ENCODE measurements at regions not wholly inside any gene's neighbourhood (a gene's known extent, or its start where the extent isn't known, plus 50 kb on each side); places are given as distances from the start of the nearest gene placed in this dataset.

DNA sequence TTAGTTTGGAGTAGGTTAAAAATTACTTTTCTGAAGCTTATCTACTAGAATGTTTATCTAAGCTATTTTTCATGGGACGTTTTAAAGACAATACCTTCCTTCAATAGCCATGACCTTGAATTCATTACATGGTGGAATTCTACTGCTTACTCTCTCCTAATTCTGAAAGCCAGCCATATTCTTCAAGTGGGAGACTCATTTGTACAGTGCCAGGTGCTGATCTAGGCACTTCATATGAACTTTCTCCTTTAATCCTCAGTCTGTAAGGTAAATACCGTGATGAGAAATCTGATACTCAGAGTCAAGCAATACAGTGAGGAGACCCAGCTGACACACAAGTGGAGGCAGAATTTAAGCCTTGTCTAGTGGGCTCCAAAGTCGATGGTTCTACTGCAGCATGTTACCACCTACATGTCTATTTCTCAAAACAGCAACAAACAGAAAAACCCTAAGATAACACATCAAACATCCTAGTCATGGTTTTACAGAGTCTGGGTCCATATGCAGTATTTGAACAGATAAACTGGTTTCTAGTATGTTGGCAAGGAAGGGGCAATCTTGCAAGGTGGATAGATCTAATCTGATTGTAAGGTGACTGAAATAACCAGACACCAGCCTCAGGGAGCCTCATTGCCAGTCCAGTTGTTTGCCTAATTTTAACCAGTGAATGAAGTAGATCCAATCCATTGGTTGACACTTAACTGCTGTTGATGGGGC, 243.7 kb downstream of the PIK3R1 start:
- in situ Hi-C loops (cut with MboI) = no loop called here
- TF ChIP-seq MAZ (CRISPR knock-in tag; conservative IDR thresholded peaks at IDR 0.05 in 1 of 2, IDR thresholded peaks at IDR 0.05 in 1 of 2) = no peak
- TF ChIP-seq, protein P1, sequence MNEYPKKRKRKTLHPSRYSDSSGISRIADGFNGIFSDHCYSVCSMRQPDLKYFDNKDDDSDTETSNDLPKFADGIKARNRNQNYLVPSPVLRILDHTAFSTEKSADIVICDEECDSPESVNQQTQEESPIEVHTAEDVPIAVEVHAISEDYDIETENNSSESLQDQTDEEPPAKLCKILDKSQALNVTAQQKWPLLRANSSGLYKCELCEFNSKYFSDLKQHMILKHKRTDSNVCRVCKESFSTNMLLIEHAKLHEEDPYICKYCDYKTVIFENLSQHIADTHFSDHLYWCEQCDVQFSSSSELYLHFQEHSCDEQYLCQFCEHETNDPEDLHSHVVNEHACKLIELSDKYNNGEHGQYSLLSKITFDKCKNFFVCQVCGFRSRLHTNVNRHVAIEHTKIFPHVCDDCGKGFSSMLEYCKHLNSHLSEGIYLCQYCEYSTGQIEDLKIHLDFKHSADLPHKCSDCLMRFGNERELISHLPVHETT (CRISPR knock-in tag; conservative IDR thresholded peaks at IDR 0.05 in 1 of 2, IDR thresholded peaks at IDR 0.05 in 1 of 2) = peak in 1 of 2 experiments; percentile 44; a peak in 1 of 4 replicates
- ChIA-PET POLR2A (no interaction called here), CTCF (ENCODE audit: low intra/inter-chr PET ratio) (interaction anchor here (1.2 to 1.8 kb wide), 3 partner anchors 173 to 504 kb away, joined by 3 to 9 read pairs (median 5); no protein-coding TSS in a partner anchor)
- no peaks in the 10 kb centered on the region for H3K27me3 ChIP-seq (ENCODE audit: control insufficient read depth in 2 of 2, insufficient read depth in 2 of 2, low read length in 2 of 2)
- H3K4me3 ChIP-seq = no peak overlapping the region
- H2AFZ ChIP-seq (ENCODE audit: low read depth, low read length) = peak overlapping the region; percentile 9
- H4K20me1 ChIP-seq (replicated peaks; ENCODE audit: control insufficient read depth, insufficient read depth, low read length) = no peaks in the 10 kb centered on the region
- H3K9me1 ChIP-seq (ENCODE audit: control insufficient read depth, insufficient read depth, low read length) = no peaks in the 10 kb centered on the region
- BruUV-seq (replicated peaks) = no TSS peak
- H3K4me2 ChIP-seq (ENCODE audit: insufficient read depth, low read length) = no peak overlapping the region
- H3K9me3 ChIP-seq (replicated peaks; ENCODE audit: control insufficient read depth, insufficient read depth, low read depth, low read length) = 0 out of 2 replicates have a peak, but pooled peaks cover 4% of the 10 kb centered on the region
- H3K27ac ChIP-seq (ENCODE audit: extremely low read depth, low read depth, low read length) = no peak overlapping the region
- ATAC-seq = no peak
- H3K4me1 ChIP-seq (replicated peaks in 1 of 2; ENCODE audit: control insufficient read depth in 2 of 2, insufficient read depth in 2 of 2, low read length in 2 of 2) = peaks cover 0 to 30% of the 10 kb centered on the region in 2 experiments; a peak in 3 of 5 replicates
- intact Hi-C loops (cut with micrococcal nuclease) = no loop called here
- H3K9ac ChIP-seq (ENCODE audit: insufficient read depth in 1 of 2, low read depth in 2 of 2, low read length in 2 of 2) = 0 out of 4 replicates have a peak overlapping the region, but pooled peaks of 1 of the 2 experiments have one; percentile 5
- H3K79me2 ChIP-seq (ENCODE audit: control insufficient read depth, insufficient read depth, low read length) = no peaks in the 10 kb centered on the region
- no peaks in the 10 kb centered on the region for H3K36me3 ChIP-seq (ENCODE audit: control insufficient read depth, insufficient read depth, low read length)
- FAIRE-seq = peak; percentile 29
- WGBS (ENCODE audit: insufficient coverage, low coverage, missing lambda C conversion rate) = 18% methylated on average over 3 of the region's 3 CpGs
- no peak for DNase-seq (ENCODE audit: extremely low read depth in 1 of 4, low spot score in 3 of 4)

Data from K562 (cell line).